ENCODE measurements at regions not wholly inside any gene's neighbourhood (a gene's known extent, or its start where the extent isn't known, plus 50 kb on each side); places are given as distances from the start of the nearest gene placed in this dataset.

- DNase-seq (ENCODE audit: low read depth in 1 of 2, low spot score in 1 of 2) = no peak
- TF ChIP-seq CTCF (IDR thresholded peaks at IDR 0.05; ENCODE audit: insufficient read depth, low read length) = no peak
- no peak for TF ChIP-seq GABPA (IDR thresholded peaks at IDR 0.05; ENCODE audit: low read depth)
- TF ChIP-seq, protein P1, sequence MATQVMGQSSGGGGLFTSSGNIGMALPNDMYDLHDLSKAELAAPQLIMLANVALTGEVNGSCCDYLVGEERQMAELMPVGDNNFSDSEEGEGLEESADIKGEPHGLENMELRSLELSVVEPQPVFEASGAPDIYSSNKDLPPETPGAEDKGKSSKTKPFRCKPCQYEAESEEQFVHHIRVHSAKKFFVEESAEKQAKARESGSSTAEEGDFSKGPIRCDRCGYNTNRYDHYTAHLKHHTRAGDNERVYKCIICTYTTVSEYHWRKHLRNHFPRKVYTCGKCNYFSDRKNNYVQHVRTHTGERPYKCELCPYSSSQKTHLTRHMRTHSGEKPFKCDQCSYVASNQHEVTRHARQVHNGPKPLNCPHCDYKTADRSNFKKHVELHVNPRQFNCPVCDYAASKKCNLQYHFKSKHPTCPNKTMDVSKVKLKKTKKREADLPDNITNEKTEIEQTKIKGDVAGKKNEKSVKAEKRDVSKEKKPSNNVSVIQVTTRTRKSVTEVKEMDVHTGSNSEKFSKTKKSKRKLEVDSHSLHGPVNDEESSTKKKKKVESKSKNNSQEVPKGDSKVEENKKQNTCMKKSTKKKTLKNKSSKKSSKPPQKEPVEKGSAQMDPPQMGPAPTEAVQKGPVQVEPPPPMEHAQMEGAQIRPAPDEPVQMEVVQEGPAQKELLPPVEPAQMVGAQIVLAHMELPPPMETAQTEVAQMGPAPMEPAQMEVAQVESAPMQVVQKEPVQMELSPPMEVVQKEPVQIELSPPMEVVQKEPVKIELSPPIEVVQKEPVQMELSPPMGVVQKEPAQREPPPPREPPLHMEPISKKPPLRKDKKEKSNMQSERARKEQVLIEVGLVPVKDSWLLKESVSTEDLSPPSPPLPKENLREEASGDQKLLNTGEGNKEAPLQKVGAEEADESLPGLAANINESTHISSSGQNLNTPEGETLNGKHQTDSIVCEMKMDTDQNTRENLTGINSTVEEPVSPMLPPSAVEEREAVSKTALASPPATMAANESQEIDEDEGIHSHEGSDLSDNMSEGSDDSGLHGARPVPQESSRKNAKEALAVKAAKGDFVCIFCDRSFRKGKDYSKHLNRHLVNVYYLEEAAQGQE (IDR thresholded peaks at IDR 0.05; ENCODE audit: insufficient replicate concordance, low read depth) = no peak
- TF ChIP-seq SPI1 (IDR thresholded peaks at IDR 0.05; ENCODE audit: borderline replicate concordance, low read depth) = no peak
- no peak for TF ChIP-seq POLR2AphosphoS5 (IDR thresholded peaks at IDR 0.05; ENCODE audit: low read depth)
- H3K4me3 ChIP-seq (replicated peaks; ENCODE audit: insufficient read depth, low read length) = no peak overlapping the region
- no peaks in the 10 kb centered on the region for H3K27me3 ChIP-seq (ENCODE audit: insufficient read depth, poor library complexity, severe bottlenecking)
- no peak overlapping the region for H3K27ac ChIP-seq (replicated peaks)
Measured at GRCh38 chr1:239436286-239436685, 49.9 kb downstream of the CHRM3 start.

- no peak overlapping the region for H3K27ac ChIP-seq (replicated peaks)
- TF ChIP-seq, protein P1 (IDR thresholded peaks at IDR 0.05; ENCODE audit: insufficient replicate concordance, low read depth) = no peak
- no peak for TF ChIP-seq SPI1 (IDR thresholded peaks at IDR 0.05; ENCODE audit: borderline replicate concordance, low read depth)
- TF ChIP-seq CTCF (IDR thresholded peaks at IDR 0.05; ENCODE audit: insufficient read depth, low read length) = no peak
- no peak for TF ChIP-seq GABPA (IDR thresholded peaks at IDR 0.05; ENCODE audit: low read depth)
- no peak for TF ChIP-seq POLR2AphosphoS5 (IDR thresholded peaks at IDR 0.05; ENCODE audit: low read depth)
- H3K27me3 ChIP-seq (ENCODE audit: insufficient read depth, poor library complexity, severe bottlenecking) = no peaks in the 10 kb centered on the region
- H3K4me3 ChIP-seq (replicated peaks; ENCODE audit: insufficient read depth, low read length) = no peak overlapping the region
- DNase-seq (ENCODE audit: low read depth in 1 of 2, low spot score in 1 of 2) = no peak
Measured at GRCh38 chr1:239437822-239438221, 51.5 kb downstream of the CHRM3 start.

GRCh38 chr1:239438891-239439290 lies 52.5 kb downstream of the CHRM3 start:
- Histone ChIP-seq H3K27me3 (ENCODE audit: insufficient read depth, poor library complexity, severe bottlenecking) (no peaks in the 10 kb centered on the region), H3K27ac (replicated peaks) (no peak overlapping the region), H3K4me3 (replicated peaks; ENCODE audit: insufficient read depth, low read length) (no peak overlapping the region)
- DNase-seq (ENCODE audit: low read depth in 1 of 2, low spot score in 1 of 2) = no peak
- no peak for TF ChIP-seq GABPA (IDR thresholded peaks at IDR 0.05; ENCODE audit: low read depth)
- TF ChIP-seq, protein P1 (IDR thresholded peaks at IDR 0.05; ENCODE audit: insufficient replicate concordance, low read depth) = no peak
- TF ChIP-seq POLR2AphosphoS5 (IDR thresholded peaks at IDR 0.05; ENCODE audit: low read depth) = no peak
- no peak for TF ChIP-seq CTCF (IDR thresholded peaks at IDR 0.05; ENCODE audit: insufficient read depth, low read length)
- TF ChIP-seq SPI1 (IDR thresholded peaks at IDR 0.05; ENCODE audit: borderline replicate concordance, low read depth) = no peak
